Osteoblast (primary cell): ENCODE measurements at regions not wholly inside any gene's neighbourhood (a gene's known extent, or its start where the extent isn't known, plus 50 kb on each side); places are given as distances from the start of the nearest gene placed in this dataset.
A peak's percentile ranks its signal among the peaks of the same experiment; 100 is the strongest.

Source experiments
- DNase-seq: peaks from one replicate; pipeline ENCODE4 v3.0.0; 2011; ENCODE audit warnings: low spot score, mixed read lengths; ENCODE audit not compliant: insufficient read length; ENCODE audit errors: missing footprints
- H2AFZ ChIP-seq: 2 replicates; pipeline ENCODE4 v1.6.0; 2011; ENCODE audit warnings: mild to moderate bottlenecking, low read length
- H3K27ac ChIP-seq: 2 replicates; pipeline ENCODE4 v1.5.1; 2011; ENCODE audit warnings: mild to moderate bottlenecking, low read depth, low read length, moderate library complexity
- H3K27me3 ChIP-seq: 2 replicates; pipeline ENCODE4 v1.6.0; 2012; ENCODE audit warnings: mild to moderate bottlenecking, control low read depth, inconsistent platforms, low read length, moderate library complexity; ENCODE audit not compliant: insufficient read depth
- H3K36me3 ChIP-seq: 2 replicates; pipeline ENCODE4 v1.5.1; 2011; ENCODE audit warnings: mild to moderate bottlenecking, low read length, control low read depth, moderate library complexity; ENCODE audit not compliant: insufficient read depth
- H3K4me1 ChIP-seq: 2 replicates; pipeline ENCODE4 v1.5.1; 2011; ENCODE audit warnings: mild to moderate bottlenecking, low read length, control low read depth, moderate library complexity; ENCODE audit not compliant: insufficient read depth
- H3K4me2 ChIP-seq: 2 replicates; pipeline ENCODE4 v1.6.0; 2011; ENCODE audit warnings: mild to moderate bottlenecking, low read length; ENCODE audit not compliant: insufficient read depth
- H3K4me3 ChIP-seq: fragments of 200-600 bp; sonication (generic); 3 replicates; pipeline ENCODE4 v1.5.1; 2012; ENCODE audit warnings: mild to moderate bottlenecking, low read length, inconsistent platforms; ENCODE audit not compliant: insufficient read depth
- H3K79me2 ChIP-seq: 2 replicates; pipeline ENCODE4 v1.6.0; 2012; ENCODE audit warnings: mild to moderate bottlenecking, low read length, control low read depth, inconsistent platforms; ENCODE audit not compliant: insufficient read depth
- H3K9me3 ChIP-seq: 2 replicates; pipeline ENCODE4 v1.5.1; 2011; ENCODE audit warnings: low read depth, low read length, control low read depth
- H4K20me1 ChIP-seq: 2 replicates; pipeline ENCODE4 v1.6.0; 2012; ENCODE audit warnings: mild to moderate bottlenecking, low read length, control low read depth; ENCODE audit not compliant: insufficient read depth
- CTCF ChIP-seq: IDR thresholded peaks from 2 replicates; pipeline ENCODE4 v1.5.1; 2011; ENCODE audit warnings: mild to moderate bottlenecking, low read depth, low read length, moderate library complexity; ENCODE audit errors: extremely low read depth

GRCh38 chr2:234550511-234551107 lies 53.7 kb upstream of the ARL4C start:
- Histone ChIP-seq H3K4me2 (peak overlapping the region; percentile 62), H3K9me3 (no peaks in the 10 kb centered on the region), H3K79me2 (no peaks in the 10 kb centered on the region), H3K4me3 (no peak overlapping the region), H3K4me1 (peaks cover 16% of the 10 kb centered on the region), H3K27me3 (peaks cover 19% of the 10 kb centered on the region), H2AFZ (peak overlapping the region; percentile 13), H3K27ac (peak overlapping the region; percentile 5), H3K36me3 (no peaks in the 10 kb centered on the region), H4K20me1 (no peaks in the 10 kb centered on the region)
- TF ChIP-seq CTCF, result peak; percentile 99
- peak; percentile 93 for DNase-seq

- Histone ChIP-seq H3K4me2 (peak overlapping the region; percentile 62), H3K36me3 (no peaks in the 10 kb centered on the region), H2AFZ (no peak overlapping the region), H4K20me1 (no peaks in the 10 kb centered on the region), H3K27ac (no peak overlapping the region), H3K4me1 (peaks cover 16% of the 10 kb centered on the region), H3K4me3 (no peak overlapping the region), H3K79me2 (no peaks in the 10 kb centered on the region), H3K27me3 (peaks cover 24% of the 10 kb centered on the region), H3K9me3 (no peaks in the 10 kb centered on the region)
- DNase-seq, result no peak
- TF ChIP-seq CTCF, result no peak
These were observed 53.2 kb upstream of the ARL4C start for GRCh38 chr2:234550056-234550455.

GRCh38 chr2:234548695-234549420 lies 52.0 kb upstream of the ARL4C start:
- H4K20me1 ChIP-seq, result no peaks in the 10 kb centered on the region
- no peak overlapping the region for H3K4me3 ChIP-seq
- H3K79me2 ChIP-seq, result no peaks in the 10 kb centered on the region
- no peaks in the 10 kb centered on the region for H3K9me3 ChIP-seq
- peaks cover 25% of the 10 kb centered on the region for H3K27me3 ChIP-seq
- no peaks in the 10 kb centered on the region for H3K36me3 ChIP-seq
- no peak for TF ChIP-seq CTCF
- no peak overlapping the region for H2AFZ ChIP-seq
- H3K4me2 ChIP-seq, result no peak overlapping the region
- peak; percentile 84 for DNase-seq
- H3K27ac ChIP-seq, result no peak overlapping the region
- H3K4me1 ChIP-seq, result peaks cover 16% of the 10 kb centered on the region

GRCh38 chr2:234546770-234547169 lies 49.9 kb upstream of the ARL4C start:
- Histone ChIP-seq H3K79me2 (no peaks in the 10 kb centered on the region), H3K4me1 (peaks cover 16% of the 10 kb centered on the region), H3K36me3 (no peaks in the 10 kb centered on the region), H3K27me3 (peaks cover 25% of the 10 kb centered on the region), H4K20me1 (no peaks in the 10 kb centered on the region), H3K4me2 (no peak overlapping the region), H3K4me3 (no peak overlapping the region), H3K9me3 (no peaks in the 10 kb centered on the region), H3K27ac (no peak overlapping the region), H2AFZ (no peak overlapping the region)
- no peak for DNase-seq
- no peak for TF ChIP-seq CTCF
